Aorta (tissue), 5 donors: ENCODE measurements at regions not wholly inside any gene's neighbourhood (a gene's known extent, or its start where the extent isn't known, plus 50 kb on each side); places are given as distances from the start of the nearest gene placed in this dataset.
A peak's percentile ranks its signal among the peaks of the same experiment; 100 is the strongest.

Source experiments
- ATAC-seq: fragments of 200-7000 bp; cut with Tn5 transposase; one replicate; pipeline ENCODE4 v1.9.1; 2022; ENCODE audit warnings: moderate library complexity; ENCODE audit not compliant: low FRiP score
- DNase-seq, 2 donors: peaks; one replicate each; pipeline ENCODE4 v3.0.0-alpha.2; 2020
- H3K27ac ChIP-seq, 2 donors: one replicate each; pipeline ENCODE4 v1.5.1; 2013; ENCODE audit warnings: low read length in 2 of 2, mild to moderate bottlenecking in 2 of 2, moderate library complexity in 2 of 2, control low read depth in 1 of 2, inconsistent platforms in 1 of 2, low read depth in 1 of 2
- H3K27me3 ChIP-seq, 2 donors: one replicate each; pipeline ENCODE4 v1.6.1; 2013; ENCODE audit warnings: control low read depth in 1 of 2, low read length in 1 of 2, mild to moderate bottlenecking in 1 of 2, moderate library complexity in 1 of 2; ENCODE audit not compliant: insufficient read depth in 2 of 2, control insufficient read depth in 1 of 2
- H3K36me3 ChIP-seq, 2 donors: one replicate each; pipeline ENCODE4 v1.6.1; 2013; ENCODE audit warnings: control low read depth in 1 of 2, low read length in 1 of 2, mild to moderate bottlenecking in 1 of 2; ENCODE audit not compliant: insufficient read depth in 2 of 2, control insufficient read depth in 1 of 2
- H3K4me1 ChIP-seq, 2 donors: one replicate each; pipeline ENCODE4 v1.6.1; 2013; ENCODE audit warnings: low read length in 2 of 2, control low read depth in 1 of 2, mild to moderate bottlenecking in 1 of 2, moderate library complexity in 1 of 2; ENCODE audit not compliant: insufficient read depth in 2 of 2, control insufficient read depth in 1 of 2
- H3K4me3 ChIP-seq, 2 donors: one replicate each; pipeline ENCODE4 v1.5.1; 2013; ENCODE audit warnings: low read length in 2 of 2, control low read depth in 1 of 2, mild to moderate bottlenecking in 1 of 2
- H3K9me3 ChIP-seq: one replicate; pipeline ENCODE4 v1.6.1; 2013; ENCODE audit warnings: mild to moderate bottlenecking, low read length; ENCODE audit not compliant: control insufficient read depth
- WGBS, 2 donors: extraction: QIAGEN DNeasy Blood & Tissue Kit; methylation state at CpG; one replicate each; pipeline ENCODE4 v1.1.7; 2013; 5-methylcytosine and 5-hydroxymethylcytosine counted together
- intact Hi-C, 2 donors: fragments of 100-400 bp; cut with DNase I; formaldehyde crosslinking; loops; one replicate each; pipeline versions ENCODE4 v1.14.2 to v1.15.0; 2022
- donor health status: healthy with polysubstance abuse.
- donor health status: Bipolar disorder and iron deficiency.
- donor health status: DM: no; HTN: no; CAD: no.
- donor health status: DM: no; HTN: no; CAD: no.
- donor health status: DM: yes; HTN: yes; CAD: no.

GRCh38 chr9:109586993-109587392 lies 88.9 kb upstream of the PTPN3 start:
- Histone ChIP-seq H3K9me3 (no peaks in the 10 kb centered on the region), H3K27ac (no peak overlapping the region), H3K27me3 (no peaks in the 10 kb centered on the region), H3K36me3 (no peaks in the 10 kb centered on the region), H3K4me3 (no peak overlapping the region), H3K4me1 (peaks cover 6 to 9% of the 10 kb centered on the region in 2 donors)
- intact Hi-C loops, result no loop called here
- ATAC-seq (no peak), DNase-seq (no peak)
- 95 to 98% methylated on average over 4 of the region's 4 CpGs for WGBS, 2 donors

GRCh38 chr9:109588415-109588814 lies 90.3 kb upstream of the PTPN3 start:
- WGBS, 2 donors, result 54 to 55% methylated on average over 3 of the region's 3 CpGs

GRCh38 chr9:109590966-109591365 lies 92.9 kb upstream of the PTPN3 start:
- H3K4me3 ChIP-seq, result no peak overlapping the region
- ATAC-seq (peak; percentile 71), DNase-seq (peak; percentile 81 to 89)
- peak overlapping the region; percentile 82 to 93 for H3K27ac ChIP-seq
- H3K9me3 ChIP-seq, result no peaks in the 10 kb centered on the region
- 5 to 13% methylated on average over 5 of the region's 5 CpGs for WGBS, 2 donors
- H3K27me3 ChIP-seq, result no peaks in the 10 kb centered on the region
- H3K4me1 ChIP-seq, result peaks cover 6 to 9% of the 10 kb centered on the region in 2 donors
- no peaks in the 10 kb centered on the region for H3K36me3 ChIP-seq
- intact Hi-C loops, result no loop called here

More at GRCh38 chr9:109588415-109588814, 90.3 kb upstream of the PTPN3 start:
- DNase-seq (no peak), ATAC-seq (no peak)
- intact Hi-C loops, result no loop called here
- no peaks in the 10 kb centered on the region for H3K9me3 ChIP-seq
- no peaks in the 10 kb centered on the region for H3K36me3 ChIP-seq
- no peak overlapping the region for H3K4me3 ChIP-seq
- no peaks in the 10 kb centered on the region for H3K27me3 ChIP-seq
- peaks cover 6 to 9% of the 10 kb centered on the region in 2 donors for H3K4me1 ChIP-seq
- peak overlapping the region in 1 of 2 donors; percentile 14 for H3K27ac ChIP-seq

- ATAC-seq, result no peak
- intact Hi-C loops, result no loop called here
- no peak overlapping the region for H3K4me3 ChIP-seq
- no peaks in the 10 kb centered on the region for H3K9me3 ChIP-seq
- H3K4me1 ChIP-seq, result peaks cover 6 to 9% of the 10 kb centered on the region in 2 donors
- no peak for DNase-seq
- WGBS, 2 donors, result 10 to 15% methylated on average over 2 of the region's 2 CpGs
- H3K36me3 ChIP-seq, result no peaks in the 10 kb centered on the region
- H3K27me3 ChIP-seq, result no peaks in the 10 kb centered on the region
- peak overlapping the region in 1 of 2 donors; percentile 82 for H3K27ac ChIP-seq
Observed at GRCh38 chr9:109591691-109592090, 93.6 kb upstream of the PTPN3 start.

- Histone ChIP-seq H3K4me3 (no peak overlapping the region), H3K9me3 (no peaks in the 10 kb centered on the region), H3K27ac (no peak overlapping the region), H3K36me3 (no peaks in the 10 kb centered on the region), H3K27me3 (no peaks in the 10 kb centered on the region), H3K4me1 (peaks cover 6 to 9% of the 10 kb centered on the region in 2 donors)
- ATAC-seq (no peak), DNase-seq (no peak)
- intact Hi-C loops, result no loop called here
- WGBS, 2 donors, result 98 to 99% methylated on average over 5 of the region's 5 CpGs
Observed at GRCh38 chr9:109593612-109594011, 95.5 kb upstream of the PTPN3 start.

GRCh38 chr9:109597496-109597895 lies 99.4 kb upstream of the PTPN3 start:
- H3K9me3 ChIP-seq, result peaks cover 2% of the 10 kb centered on the region
- no peak overlapping the region for H3K27ac ChIP-seq
- 90 to 92% methylated on average over 3 of the region's 3 CpGs for WGBS, 2 donors
- intact Hi-C loops, result no loop called here
- no peaks in the 10 kb centered on the region for H3K27me3 ChIP-seq
- no peak for ATAC-seq
- H3K36me3 ChIP-seq, result no peaks in the 10 kb centered on the region
- no peaks in the 10 kb centered on the region for H3K4me1 ChIP-seq
- DNase-seq, result no peak
- H3K4me3 ChIP-seq, result no peak overlapping the region

- Histone ChIP-seq H3K36me3 (no peaks in the 10 kb centered on the region), H3K27me3 (no peaks in the 10 kb centered on the region), H3K27ac (no peak overlapping the region), H3K4me1 (no peaks in the 10 kb centered on the region), H3K4me3 (no peak overlapping the region), H3K9me3 (peaks cover 2% of the 10 kb centered on the region)
- 99 to 100% methylated on average over 2 of the region's 2 CpGs for WGBS, 2 donors
- ATAC-seq (no peak), DNase-seq (no peak)
- intact Hi-C loops, result no loop called here
Observed at GRCh38 chr9:109599131-109599530, 101.0 kb upstream of the PTPN3 start.

GRCh38 chr9:109599711-109600110 lies 101.6 kb upstream of the PTPN3 start:
- WGBS, 2 donors, result 81 to 85% methylated on average over 6 of the region's 6 CpGs
- ATAC-seq, result no peak

GRCh38 chr9:109600142-109600541 lies 102.0 kb upstream of the PTPN3 start:
- Histone ChIP-seq H3K4me1 (no peaks in the 10 kb centered on the region), H3K36me3 (no peaks in the 10 kb centered on the region), H3K27me3 (no peaks in the 10 kb centered on the region), H3K27ac (no peak overlapping the region), H3K4me3 (no peak overlapping the region), H3K9me3 (peaks cover 2% of the 10 kb centered on the region)
- ATAC-seq (no peak), DNase-seq (no peak)
- intact Hi-C loops, result no loop called here
- 58 to 63% methylated on average over 2 of the region's 2 CpGs for WGBS, 2 donors

More at GRCh38 chr9:109599711-109600110, 101.6 kb upstream of the PTPN3 start:
- Histone ChIP-seq H3K36me3 (no peaks in the 10 kb centered on the region), H3K4me3 (no peak overlapping the region), H3K4me1 (no peaks in the 10 kb centered on the region), H3K9me3 (peaks cover 2% of the 10 kb centered on the region), H3K27ac (no peak overlapping the region), H3K27me3 (no peaks in the 10 kb centered on the region)
- intact Hi-C loops, result no loop called here
- no peak for DNase-seq
